ENCODE measurements at regions not wholly inside any gene's neighbourhood (a gene's known extent, or its start where the extent isn't known, plus 50 kb on each side); places are given as distances from the start of the nearest gene placed in this dataset.

- no peak overlapping the region for H3K9ac ChIP-seq (ENCODE audit: insufficient read depth, low read length)
- no peaks in the 10 kb centered on the region for H3K36me3 ChIP-seq (ENCODE audit: control insufficient read depth, insufficient read depth, low read length)
- no peak overlapping the region for H3K4me2 ChIP-seq (ENCODE audit: extremely low read depth, insufficient read depth, low read length)
- H4K20me1 ChIP-seq (ENCODE audit: control insufficient read depth, extremely low read depth, insufficient read depth, low read length), result no peaks in the 10 kb centered on the region
- H3K9me3 ChIP-seq (ENCODE audit: control insufficient read depth, insufficient read depth, low read depth, low read length), result no peaks in the 10 kb centered on the region
- no peak overlapping the region for H3K27ac ChIP-seq (ENCODE audit: insufficient read depth, low read length)
- H3K4me1 ChIP-seq (ENCODE audit: control insufficient read depth, extremely low read depth, insufficient read depth, low read length), result no peaks in the 10 kb centered on the region
- DNase-seq (ENCODE audit: low read depth in 2 of 2), result no peak
- H3K79me2 ChIP-seq (ENCODE audit: control insufficient read depth, insufficient read depth, low read length), result no peaks in the 10 kb centered on the region
- no peak overlapping the region for H2AFZ ChIP-seq (ENCODE audit: low read length)
- no peak overlapping the region for H3K4me3 ChIP-seq (replicated peaks in 1 of 4; ENCODE audit: control extremely low read depth in 1 of 4, insufficient read depth in 1 of 4, low read depth in 3 of 4, low read length in 4 of 4)
- TF ChIP-seq, protein P1, sequence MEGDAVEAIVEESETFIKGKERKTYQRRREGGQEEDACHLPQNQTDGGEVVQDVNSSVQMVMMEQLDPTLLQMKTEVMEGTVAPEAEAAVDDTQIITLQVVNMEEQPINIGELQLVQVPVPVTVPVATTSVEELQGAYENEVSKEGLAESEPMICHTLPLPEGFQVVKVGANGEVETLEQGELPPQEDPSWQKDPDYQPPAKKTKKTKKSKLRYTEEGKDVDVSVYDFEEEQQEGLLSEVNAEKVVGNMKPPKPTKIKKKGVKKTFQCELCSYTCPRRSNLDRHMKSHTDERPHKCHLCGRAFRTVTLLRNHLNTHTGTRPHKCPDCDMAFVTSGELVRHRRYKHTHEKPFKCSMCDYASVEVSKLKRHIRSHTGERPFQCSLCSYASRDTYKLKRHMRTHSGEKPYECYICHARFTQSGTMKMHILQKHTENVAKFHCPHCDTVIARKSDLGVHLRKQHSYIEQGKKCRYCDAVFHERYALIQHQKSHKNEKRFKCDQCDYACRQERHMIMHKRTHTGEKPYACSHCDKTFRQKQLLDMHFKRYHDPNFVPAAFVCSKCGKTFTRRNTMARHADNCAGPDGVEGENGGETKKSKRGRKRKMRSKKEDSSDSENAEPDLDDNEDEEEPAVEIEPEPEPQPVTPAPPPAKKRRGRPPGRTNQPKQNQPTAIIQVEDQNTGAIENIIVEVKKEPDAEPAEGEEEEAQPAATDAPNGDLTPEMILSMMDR (conservative IDR thresholded peaks at IDR 0.05 in 1 of 2, IDR thresholded peaks at IDR 0.05 in 1 of 2; ENCODE audit: low read depth in 1 of 2, low read length in 2 of 2), result no peak
- TF ChIP-seq EZH2 (IDR thresholded peaks at IDR 0.05; ENCODE audit: low read length, missing control alignments), result no peak
- no peaks in the 10 kb centered on the region for H3K27me3 ChIP-seq (ENCODE audit: control insufficient read depth, insufficient read depth, low read length)
Measured at GRCh38 chr5:27275345-27275744, 237.0 kb upstream of the CDH9 start.

- H3K36me3 ChIP-seq (ENCODE audit: control insufficient read depth, insufficient read depth, low read length), result no peaks in the 10 kb centered on the region
- no peak for TF ChIP-seq EZH2 (IDR thresholded peaks at IDR 0.05; ENCODE audit: low read length, missing control alignments)
- TF ChIP-seq, protein P1 (conservative IDR thresholded peaks at IDR 0.05 in 1 of 2, IDR thresholded peaks at IDR 0.05 in 1 of 2; ENCODE audit: low read depth in 1 of 2, low read length in 2 of 2), result no peak
- no peak overlapping the region for H3K4me3 ChIP-seq (replicated peaks in 1 of 4; ENCODE audit: control extremely low read depth in 1 of 4, insufficient read depth in 1 of 4, low read depth in 3 of 4, low read length in 4 of 4)
Measured at GRCh38 chr5:27269766-27270165, 231.4 kb upstream of the CDH9 start.

GRCh38 chr5:27267209-27267824, 228.9 kb upstream of the CDH9 start:
- TF ChIP-seq EZH2 (IDR thresholded peaks at IDR 0.05; ENCODE audit: low read length, missing control alignments), result no peak
- TF ChIP-seq, protein P1 (conservative IDR thresholded peaks at IDR 0.05 in 1 of 2, IDR thresholded peaks at IDR 0.05 in 1 of 2; ENCODE audit: low read depth in 1 of 2, low read length in 2 of 2), result no peak
- no peaks in the 10 kb centered on the region for H3K27me3 ChIP-seq (ENCODE audit: control insufficient read depth, insufficient read depth, low read length)
- no peaks in the 10 kb centered on the region for H3K9me3 ChIP-seq (ENCODE audit: control insufficient read depth, insufficient read depth, low read depth, low read length)
- no peaks in the 10 kb centered on the region for H3K79me2 ChIP-seq (ENCODE audit: control insufficient read depth, insufficient read depth, low read length)
- no peak overlapping the region for H3K27ac ChIP-seq (ENCODE audit: insufficient read depth, low read length)
- no peak overlapping the region for H3K4me3 ChIP-seq (replicated peaks in 1 of 4; ENCODE audit: control extremely low read depth in 1 of 4, insufficient read depth in 1 of 4, low read depth in 3 of 4, low read length in 4 of 4)
- H3K36me3 ChIP-seq (ENCODE audit: control insufficient read depth, insufficient read depth, low read length), result no peaks in the 10 kb centered on the region
- H3K4me1 ChIP-seq (ENCODE audit: control insufficient read depth, extremely low read depth, insufficient read depth, low read length), result no peaks in the 10 kb centered on the region
- no peak overlapping the region for H3K4me2 ChIP-seq (ENCODE audit: extremely low read depth, insufficient read depth, low read length)
- no peaks in the 10 kb centered on the region for H4K20me1 ChIP-seq (ENCODE audit: control insufficient read depth, extremely low read depth, insufficient read depth, low read length)
- H3K9ac ChIP-seq (ENCODE audit: insufficient read depth, low read length), result no peak overlapping the region
- no peak for DNase-seq (ENCODE audit: low read depth in 2 of 2)
- no peak overlapping the region for H2AFZ ChIP-seq (ENCODE audit: low read length)

More at GRCh38 chr5:27269766-27270165, 231.4 kb upstream of the CDH9 start:
- no peak overlapping the region for H3K27ac ChIP-seq (ENCODE audit: insufficient read depth, low read length)
- no peaks in the 10 kb centered on the region for H4K20me1 ChIP-seq (ENCODE audit: control insufficient read depth, extremely low read depth, insufficient read depth, low read length)
- DNase-seq (ENCODE audit: low read depth in 2 of 2), result no peak
- no peaks in the 10 kb centered on the region for H3K4me1 ChIP-seq (ENCODE audit: control insufficient read depth, extremely low read depth, insufficient read depth, low read length)
- no peaks in the 10 kb centered on the region for H3K27me3 ChIP-seq (ENCODE audit: control insufficient read depth, insufficient read depth, low read length)
- no peak overlapping the region for H3K4me2 ChIP-seq (ENCODE audit: extremely low read depth, insufficient read depth, low read length)
- no peaks in the 10 kb centered on the region for H3K9me3 ChIP-seq (ENCODE audit: control insufficient read depth, insufficient read depth, low read depth, low read length)
- H3K9ac ChIP-seq (ENCODE audit: insufficient read depth, low read length), result no peak overlapping the region
- no peaks in the 10 kb centered on the region for H3K79me2 ChIP-seq (ENCODE audit: control insufficient read depth, insufficient read depth, low read length)
- no peak overlapping the region for H2AFZ ChIP-seq (ENCODE audit: low read length)

Measured in fibroblast of lung (primary cell).